Fibroblast of lung (primary cell): ENCODE measurements at regions not wholly inside any gene's neighbourhood (a gene's known extent, or its start where the extent isn't known, plus 50 kb on each side); places are given as distances from the start of the nearest gene placed in this dataset.

Source experiments
- DNase-seq, 2 donors: peaks; one replicate each; pipeline versions ENCODE4 v3.0.0 to v3.0.0-alpha.2; 2010; ENCODE audit warnings: low read depth in 2 of 2
- H2AFZ ChIP-seq: 2 replicates; pipeline ENCODE4 v1.5.1; 2012; ENCODE audit warnings: low read length, control low read depth, inconsistent platforms
- H3K27ac ChIP-seq: 2 replicates; pipeline ENCODE4 v1.5.1; 2011; ENCODE audit warnings: low read length, control low read depth; ENCODE audit not compliant: insufficient read depth
- H3K27me3 ChIP-seq: 2 replicates; pipeline ENCODE4 v1.5.1; 2011; ENCODE audit warnings: mild to moderate bottlenecking, low read length; ENCODE audit not compliant: control insufficient read depth, insufficient read depth
- H3K36me3 ChIP-seq: 2 replicates; pipeline ENCODE4 v1.5.1; 2011; ENCODE audit warnings: low read length; ENCODE audit not compliant: control insufficient read depth, insufficient read depth
- H3K4me1 ChIP-seq: 2 replicates; pipeline ENCODE4 v1.5.1; 2011; ENCODE audit warnings: low read length; ENCODE audit not compliant: control insufficient read depth, insufficient read depth; ENCODE audit errors: extremely low read depth
- H3K4me2 ChIP-seq: 2 replicates; pipeline ENCODE4 v1.5.1; 2011; ENCODE audit warnings: low read length, control low read depth; ENCODE audit not compliant: insufficient read depth; ENCODE audit errors: extremely low read depth
- H3K4me3 ChIP-seq, 4 experiments: fragments of 200-600 bp in 1 of 4; sonication (generic) in 1 of 4; replicated peaks in 1 of 4; 2 replicates each; pipeline ENCODE4 v1.5.1; 2011 to 2016; ENCODE audit warnings: low read length in 4 of 4, low read depth in 3 of 4, mild to moderate bottlenecking in 3 of 4, control low read depth in 2 of 4, inconsistent platforms in 1 of 4, mixed read lengths in 1 of 4; ENCODE audit not compliant: insufficient read depth in 1 of 4; ENCODE audit errors: control extremely low read depth in 1 of 4
- H3K79me2 ChIP-seq: 2 replicates; pipeline ENCODE4 v1.5.1; 2012; ENCODE audit warnings: mild to moderate bottlenecking, low read length, inconsistent platforms; ENCODE audit not compliant: control insufficient read depth, insufficient read depth
- H3K9ac ChIP-seq: 2 replicates; pipeline ENCODE4 v1.5.1; 2011; ENCODE audit warnings: mild to moderate bottlenecking, low read length, control low read depth; ENCODE audit not compliant: insufficient read depth
- H3K9me3 ChIP-seq: 2 replicates; pipeline ENCODE4 v1.5.1; 2012; ENCODE audit warnings: low read depth, low read length; ENCODE audit not compliant: control insufficient read depth, insufficient read depth
- H4K20me1 ChIP-seq: 2 replicates; pipeline ENCODE4 v1.5.1; 2011; ENCODE audit warnings: low read length; ENCODE audit not compliant: control insufficient read depth, insufficient read depth; ENCODE audit errors: extremely low read depth
- CTCF ChIP-seq, 2 donors: IDR thresholded peaks in 1 of 2; conservative IDR thresholded peaks in 1 of 2; 1 replicate in 1 of 2; 2 replicates in 1 of 2; pipeline ENCODE4 v1.5.1; 2011 to 2012; ENCODE audit warnings: low read length in 2 of 2, control low read depth in 1 of 2, inconsistent platforms in 1 of 2, low read depth in 1 of 2, mild to moderate bottlenecking in 1 of 2
- EZH2 ChIP-seq: IDR thresholded peaks from 2 replicates; pipeline ENCODE4 v1.5.1; 2012; ENCODE audit warnings: low read length, control low read depth, mild to moderate bottlenecking; ENCODE audit errors: missing control alignments

DNA sequence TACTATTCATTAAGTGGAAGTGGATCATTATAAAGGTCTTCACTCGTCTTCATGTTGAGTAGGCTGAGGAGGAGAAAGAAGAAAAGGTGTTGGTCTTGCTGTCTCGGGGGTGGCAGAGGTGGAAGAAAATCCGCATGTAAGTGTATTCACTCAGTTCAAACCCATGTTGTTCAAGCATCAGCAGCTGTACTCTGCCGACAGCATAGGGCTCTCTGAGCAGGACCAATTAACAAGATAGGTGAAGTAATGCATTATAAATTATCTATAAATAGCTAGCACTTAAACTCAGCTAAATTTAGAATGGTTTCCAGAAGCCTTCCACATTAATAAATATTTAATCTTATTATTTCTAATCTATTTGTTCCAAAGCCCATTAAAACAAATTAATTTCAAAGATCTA, 116.8 kb downstream of the RGS2 start:
- Histone ChIP-seq H3K9ac (no peak overlapping the region), H3K4me3 (no peak overlapping the region), H3K9me3 (no peaks in the 10 kb centered on the region), H3K79me2 (no peaks in the 10 kb centered on the region), H3K4me2 (no peak overlapping the region), H2AFZ (no peak overlapping the region), H3K27me3 (no peaks in the 10 kb centered on the region), H3K4me1 (no peaks in the 10 kb centered on the region), H3K27ac (no peak overlapping the region), H4K20me1 (no peaks in the 10 kb centered on the region), H3K36me3 (no peaks in the 10 kb centered on the region)
- no peak for DNase-seq
- TF ChIP-seq EZH2 (no peak), CTCF (conservative IDR thresholded peaks at IDR 0.05 in 1 of 2, IDR thresholded peaks at IDR 0.05 in 1 of 2; ENCODE audit: low read depth in 1 of 2, low read length in 2 of 2) (no peak)

DNA sequence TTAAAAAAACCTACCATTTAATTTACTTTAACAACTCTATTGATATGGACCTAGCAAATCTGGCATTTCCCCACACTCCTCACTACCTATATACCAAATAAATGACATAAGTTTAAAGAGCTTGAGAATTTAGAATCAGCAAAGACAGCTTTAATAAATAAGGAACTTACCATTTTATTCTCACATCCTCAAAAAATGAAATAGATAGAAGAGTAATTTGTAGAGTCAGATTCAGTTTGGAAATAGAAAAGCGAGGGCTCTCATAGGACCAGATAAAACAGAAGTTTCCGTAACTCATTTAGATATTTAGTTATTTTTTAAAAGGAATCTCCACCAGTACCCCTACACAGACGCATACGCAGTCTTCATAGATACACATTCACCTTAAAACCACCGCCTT, 117.9 kb downstream of the RGS2 start:
- H3K9me3 ChIP-seq = no peaks in the 10 kb centered on the region
- no peak overlapping the region for H3K4me3 ChIP-seq
- H3K9ac ChIP-seq = no peak overlapping the region
- H3K27me3 ChIP-seq = no peaks in the 10 kb centered on the region
- no peaks in the 10 kb centered on the region for H3K36me3 ChIP-seq
- H2AFZ ChIP-seq = no peak overlapping the region
- no peaks in the 10 kb centered on the region for H4K20me1 ChIP-seq
- no peak for DNase-seq
- H3K79me2 ChIP-seq = no peaks in the 10 kb centered on the region
- H3K4me2 ChIP-seq = no peak overlapping the region
- TF ChIP-seq EZH2 (no peak), CTCF (conservative IDR thresholded peaks at IDR 0.05 in 1 of 2, IDR thresholded peaks at IDR 0.05 in 1 of 2; ENCODE audit: low read depth in 1 of 2, low read length in 2 of 2) (no peak)
- H3K4me1 ChIP-seq = no peaks in the 10 kb centered on the region
- no peak overlapping the region for H3K27ac ChIP-seq

DNA sequence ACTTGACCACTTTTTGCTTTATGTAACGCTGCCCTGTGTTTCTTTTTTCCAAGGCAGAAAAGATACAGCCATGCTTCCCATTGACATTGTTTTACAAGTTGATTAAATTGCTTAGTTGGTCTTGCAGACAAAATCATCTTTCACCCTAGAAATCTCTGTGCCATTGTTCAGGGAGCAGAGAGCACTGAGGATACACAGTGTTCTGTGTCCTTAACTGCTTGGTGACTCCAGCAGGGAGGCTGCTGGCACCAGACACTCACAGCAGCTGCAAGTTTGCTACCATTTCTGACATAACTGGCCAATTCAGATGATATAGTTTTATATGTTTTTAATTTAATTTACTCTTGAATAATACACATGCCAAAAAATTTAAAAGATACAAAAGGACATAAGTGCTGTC, 118.7 kb downstream of the RGS2 start:
- Histone ChIP-seq H4K20me1 (no peaks in the 10 kb centered on the region), H3K4me1 (no peaks in the 10 kb centered on the region), H3K9me3 (no peaks in the 10 kb centered on the region), H3K27me3 (no peaks in the 10 kb centered on the region), H3K4me3 (no peak overlapping the region), H2AFZ (no peak overlapping the region), H3K36me3 (no peaks in the 10 kb centered on the region), H3K9ac (no peak overlapping the region), H3K79me2 (no peaks in the 10 kb centered on the region), H3K4me2 (no peak overlapping the region), H3K27ac (no peak overlapping the region)
- DNase-seq = no peak
- TF ChIP-seq CTCF (conservative IDR thresholded peaks at IDR 0.05 in 1 of 2, IDR thresholded peaks at IDR 0.05 in 1 of 2; ENCODE audit: low read depth in 1 of 2, low read length in 2 of 2) (no peak), EZH2 (no peak)
